HG03280 (cell line): ENCODE measurements at regions not wholly inside any gene's neighbourhood (a gene's known extent, or its start where the extent isn't known, plus 50 kb on each side); places are given as distances from the start of the nearest gene placed in this dataset.
"Not testable (repeated sequence)": the region's sequence is repeated elsewhere in the genome, so short reads cannot be mapped to it uniquely, and the experiment has no call there.

Experiments
- ATAC-seq: cut with Tn5 transposase; IDR thresholded peaks from one replicate; pipeline ENCODE4 v1.9.1; 2021; ENCODE audit warnings: mild to moderate bottlenecking, moderate library complexity; ENCODE audit not compliant: unreplicated experiment

- not testable (repeated sequence) for ATAC-seq
Observed at GRCh38 chr5:62240494-62240893, 65.5 kb upstream of the KIF2A start.

- ATAC-seq = not testable (repeated sequence)
Observed at GRCh38 chr5:62242000-62242399, 64.0 kb upstream of the KIF2A start.

- not testable (repeated sequence) for ATAC-seq
Observed at GRCh38 chr5:62243046-62243445, 63.0 kb upstream of the KIF2A start.

GRCh38 chr5:62248192-62248591, 57.8 kb upstream of the KIF2A start:
- not testable (repeated sequence) for ATAC-seq

- not testable (repeated sequence) for ATAC-seq
Observed at GRCh38 chr5:62250085-62250484, 55.9 kb upstream of the KIF2A start.

GRCh38 chr5:62250919-62251318, 55.1 kb upstream of the KIF2A start:
- ATAC-seq = not testable (repeated sequence)

- not testable (repeated sequence) for ATAC-seq
Observed at GRCh38 chr5:62252519-62252918, 53.5 kb upstream of the KIF2A start.

- not testable (repeated sequence) for ATAC-seq
Observed at GRCh38 chr5:62255551-62255950, 50.5 kb upstream of the KIF2A start.

- ATAC-seq = no peak
Observed at GRCh38 chr5:62256161-62257019, 49.6 kb upstream of the KIF2A start.
